ENCODE measurements at regions not wholly inside any gene's neighbourhood (a gene's known extent, or its start where the extent isn't known, plus 50 kb on each side); places are given as distances from the start of the nearest gene placed in this dataset.
A peak's percentile ranks its signal among the peaks of the same experiment; 100 is the strongest.

- intact Hi-C loops (cut with DNase I; ENCODE audit: low total_unique reads) = no loop called here
- TF ChIP-seq POLR2AphosphoS5 (IDR thresholded peaks at IDR 0.05) = no peak
- no peak for TF ChIP-seq EP300 (IDR thresholded peaks at IDR 0.05)
- TF ChIP-seq POLR2A (IDR thresholded peaks at IDR 0.05) = no peak
- TF ChIP-seq CTCF (IDR thresholded peaks at IDR 0.05) = no peak
- 85 to 91% (median 89%) methylated on average over 8 of the region's 8 CpGs for WGBS, 5 donors
- Histone ChIP-seq H3K27me3 (no peaks in the 10 kb centered on the region), H3K9me3 (no peaks in the 10 kb centered on the region), H3K4me3 (no peak overlapping the region), H3K36me3 (no peaks in the 10 kb centered on the region), H3K4me1 (peaks cover 0 to 11% (median 2%) of the 10 kb centered on the region in 4 donors), H3K27ac (no peak overlapping the region)
- DNase-seq = no peak
Measured at GRCh38 chr14:22168092-22168955, 420.7 kb downstream of the DAD1 start.

DNA sequence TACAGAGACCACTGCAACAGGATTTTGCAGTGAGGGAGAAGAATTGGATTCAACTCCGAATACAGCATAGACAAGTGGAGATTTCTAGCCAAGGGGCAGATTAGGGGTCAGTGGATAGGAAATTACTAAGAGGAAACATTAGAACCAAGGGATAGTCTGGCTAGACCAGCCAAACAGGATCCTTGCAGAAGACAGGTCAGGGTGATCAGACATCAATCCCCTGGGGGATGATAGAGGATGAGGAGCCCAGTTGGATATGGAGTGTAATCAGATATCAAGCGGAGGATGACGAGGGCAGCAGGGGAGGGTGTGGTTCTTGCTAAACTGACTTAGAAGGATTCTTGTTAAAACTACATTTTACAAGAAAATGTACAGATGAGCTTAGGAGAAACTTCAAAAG lies 424.4 kb downstream of the DAD1 start:
- Histone ChIP-seq H3K27me3 (no peaks in the 10 kb centered on the region), H3K36me3 (no peaks in the 10 kb centered on the region), H3K27ac (no peak overlapping the region), H3K9me3 (no peaks in the 10 kb centered on the region), H3K4me3 (no peak overlapping the region), H3K4me1 (no peaks in the 10 kb centered on the region)
- 50 to 73% (median 64%) methylated on average over 3 of the region's 3 CpGs for WGBS, 5 donors
- intact Hi-C loops (cut with DNase I; ENCODE audit: low total_unique reads) = no loop called here
- TF ChIP-seq POLR2A (IDR thresholded peaks at IDR 0.05) = no peak
- no peak for TF ChIP-seq POLR2AphosphoS5 (IDR thresholded peaks at IDR 0.05)
- TF ChIP-seq EP300 (IDR thresholded peaks at IDR 0.05) = no peak
- TF ChIP-seq CTCF (IDR thresholded peaks at IDR 0.05) = no peak
- no peak for DNase-seq

DNA sequence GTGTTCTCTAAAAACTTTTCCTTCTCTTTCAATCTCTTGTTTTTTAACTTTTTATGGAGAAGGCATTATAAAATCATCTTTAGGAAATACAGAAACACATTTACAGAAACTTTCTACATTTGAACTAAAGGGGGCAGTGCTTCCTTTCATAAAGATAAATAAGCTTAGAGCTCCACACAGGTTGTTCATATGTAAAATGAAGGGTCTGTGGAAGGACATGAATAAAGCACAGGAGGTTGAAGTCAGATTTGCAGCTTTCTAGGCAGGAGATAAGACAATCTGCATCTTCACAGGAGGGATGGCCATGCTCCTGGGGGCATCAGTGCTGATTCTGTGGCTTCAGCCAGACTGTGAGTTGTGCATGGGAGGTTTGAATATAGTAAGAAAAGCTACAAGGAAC lies 426.0 kb downstream of the DAD1 start:
- peak in 1 of 2 donors; percentile 20 for DNase-seq
- no peak overlapping the region for H3K4me3 ChIP-seq
- H3K27ac ChIP-seq = no peak overlapping the region
- intact Hi-C loops (cut with DNase I; ENCODE audit: low total_unique reads) = no loop called here
- H3K27me3 ChIP-seq = no peaks in the 10 kb centered on the region
- no peaks in the 10 kb centered on the region for H3K4me1 ChIP-seq
- H3K36me3 ChIP-seq = no peaks in the 10 kb centered on the region
- TF ChIP-seq CTCF (IDR thresholded peaks at IDR 0.05) (no peak), POLR2A (IDR thresholded peaks at IDR 0.05) (no peak), EP300 (IDR thresholded peaks at IDR 0.05) (no peak), POLR2AphosphoS5 (IDR thresholded peaks at IDR 0.05) (no peak)
- no peaks in the 10 kb centered on the region for H3K9me3 ChIP-seq

DNA sequence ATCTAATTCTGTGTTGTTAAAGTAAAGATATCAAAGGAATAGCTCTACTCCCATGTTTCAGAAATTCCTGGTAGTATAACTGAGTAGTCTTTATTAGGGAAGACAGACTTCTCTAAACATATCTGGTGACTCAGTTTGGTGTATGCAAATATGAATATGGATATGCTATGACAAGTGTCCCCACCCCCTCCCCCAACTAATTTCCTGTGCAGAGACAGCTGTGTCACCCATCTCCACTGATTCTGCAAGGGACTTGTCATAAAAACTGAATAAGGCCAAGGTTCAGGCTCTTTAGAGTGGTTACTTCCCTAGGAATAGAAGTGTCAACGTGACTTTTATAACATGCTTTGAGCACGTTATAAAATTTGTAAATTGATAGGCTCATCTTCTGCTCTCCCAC lies 429.1 kb downstream of the DAD1 start:
- 60 to 73% (median 70%) methylated on average over 2 of the region's 2 CpGs for WGBS, 5 donors
- H3K27ac ChIP-seq = no peak overlapping the region
- intact Hi-C loops (cut with DNase I; ENCODE audit: low total_unique reads) = no loop called here
- no peaks in the 10 kb centered on the region for H3K9me3 ChIP-seq
- no peaks in the 10 kb centered on the region for H3K27me3 ChIP-seq
- no peak for TF ChIP-seq POLR2A (IDR thresholded peaks at IDR 0.05)
- no peak for TF ChIP-seq POLR2AphosphoS5 (IDR thresholded peaks at IDR 0.05)
- TF ChIP-seq CTCF (IDR thresholded peaks at IDR 0.05) = no peak
- TF ChIP-seq EP300 (IDR thresholded peaks at IDR 0.05) = no peak
- no peaks in the 10 kb centered on the region for H3K4me1 ChIP-seq
- no peaks in the 10 kb centered on the region for H3K36me3 ChIP-seq
- no peak for DNase-seq
- H3K4me3 ChIP-seq = no peak overlapping the region
